Caco-2 (cell line): ENCODE measurements at regions not wholly inside any gene's neighbourhood (a gene's known extent, or its start where the extent isn't known, plus 50 kb on each side); places are given as distances from the start of the nearest gene placed in this dataset.

Source experiments
- BruUV-seq: library from RNA; stranded (reverse); fragments of 400-500 nt; replicated peaks from 2 replicates; lab custom pipeline; 2021; lab: Mats Ljungman, UMichigan
- CTCF ChIA-PET: fragments of 300-600 bp; sonication (Branson Sonifier 250); formaldehyde crosslinking; loops from one replicate; lab custom pipeline; 2022; ENCODE audit warnings: antibody characterized with exemption; lab: Charles Lee
- POLR2A ChIA-PET: fragments of 300-600 bp; sonication (Branson Sonifier 250); formaldehyde crosslinking; loops from one replicate; lab custom pipeline; 2022; ENCODE audit warnings: antibody characterized with exemption; lab: Charles Lee
- DNase-seq, 2 experiments: peaks; one replicate each; pipeline versions ENCODE4 v3.0.0 to v3.0.0-alpha.2; 2020 to 2022
- H3K27me3 ChIP-seq: replicated peaks from 2 replicates; pipeline ENCODE4 v1.6.0; 2011; ENCODE audit warnings: low read length; ENCODE audit not compliant: control insufficient read depth, insufficient read depth
- H3K36me3 ChIP-seq: 2 replicates; pipeline ENCODE4 v1.5.1; 2011; ENCODE audit warnings: low read length; ENCODE audit not compliant: control insufficient read depth, insufficient read depth
- H3K4me1 ChIP-seq: fragments of 250-450 bp; sonication (Bioruptor Pico); 2 replicates; pipeline ENCODE4 v1.5.1; 2020; ENCODE audit warnings: mild to moderate bottlenecking
- H3K4me3 ChIP-seq: 2 replicates; pipeline ENCODE4 v1.5.1; 2011; ENCODE audit warnings: low read depth, mild to moderate bottlenecking, control low read depth, low read length
- H3K9me3 ChIP-seq: fragments of 250-450 bp; sonication (Bioruptor Pico); 2 replicates; pipeline ENCODE4 v1.5.1; 2020; ENCODE audit warnings: mild to moderate bottlenecking, moderate library complexity
- H3K27ac Mint-ChIP-seq: one replicate; pipeline ENCODE4 v1.8.0; 2022; ENCODE audit warnings: mixed read lengths; ENCODE audit not compliant: unreplicated experiment
- H3K27me3 Mint-ChIP-seq: one replicate; pipeline ENCODE4 v1.8.0; 2022; ENCODE audit warnings: mixed read lengths; ENCODE audit not compliant: insufficient read depth, unreplicated experiment
- H3K36me3 Mint-ChIP-seq: one replicate; pipeline ENCODE4 v1.8.0; 2022; ENCODE audit warnings: mild to moderate bottlenecking, mixed read lengths; ENCODE audit not compliant: insufficient read depth, unreplicated experiment
- H3K4me1 Mint-ChIP-seq: one replicate; pipeline ENCODE4 v1.8.0; 2022; ENCODE audit warnings: low read depth, mixed read lengths; ENCODE audit not compliant: unreplicated experiment
- H3K4me3 Mint-ChIP-seq: one replicate; pipeline ENCODE4 v1.8.0; 2022; ENCODE audit warnings: mild to moderate bottlenecking, moderate library complexity, mixed read lengths; ENCODE audit not compliant: unreplicated experiment
- H3K9me3 Mint-ChIP-seq: one replicate; pipeline ENCODE4 v1.8.0; 2022; ENCODE audit warnings: mixed read lengths; ENCODE audit not compliant: unreplicated experiment
- intact Hi-C: fragments of 100-400 bp; cut with micrococcal nuclease; formaldehyde crosslinking; loops from one replicate; pipeline ENCODE4 v1.10.0; 2022; ENCODE audit not compliant: unreplicated experiment
- TF ChIP-seq, protein P1 (sequence below), 2 experiments: fragments of 200-600 bp in 1 of 2; IDR thresholded peaks; 1 replicate in 1 of 2; 2 replicates in 1 of 2; pipeline versions ENCODE4 v1.5.1 to v1.8.0; 2011 to 2022; ENCODE audit warnings: antibody characterized with exemption in 1 of 2, control low read depth in 1 of 2, inconsistent platforms in 1 of 2, low read depth in 1 of 2, low read length in 1 of 2, mild to moderate bottlenecking in 1 of 2, moderate library complexity in 1 of 2; ENCODE audit not compliant: insufficient read depth in 1 of 2, severe bottlenecking in 1 of 2, unreplicated experiment in 1 of 2

DNA sequence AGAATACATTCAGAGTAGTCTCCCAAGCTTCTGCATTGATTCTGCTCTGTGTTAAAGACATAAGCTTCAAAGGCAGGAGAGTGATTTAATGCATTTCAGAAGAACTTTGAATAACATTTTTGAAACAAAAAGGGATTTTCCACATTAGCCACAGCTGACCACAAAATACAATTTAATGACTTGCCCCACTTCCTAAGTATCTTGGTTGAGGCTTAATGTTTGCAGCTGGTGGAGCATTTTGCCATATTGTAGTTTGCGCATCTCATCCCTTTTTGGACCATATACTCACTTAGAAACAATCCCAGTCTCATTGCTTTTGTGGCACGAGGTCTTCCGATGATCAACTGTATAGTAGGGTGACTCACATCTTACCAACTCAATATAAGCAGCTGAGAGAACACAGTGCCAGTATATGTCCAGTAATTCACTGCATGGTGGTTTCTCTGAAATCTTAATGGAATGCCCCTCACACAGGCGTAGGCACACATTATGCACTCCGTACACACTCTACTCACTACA, 455.8 kb upstream of the PTGER4 start:
- no peaks in the 10 kb centered on the region for H3K36me3 Mint-ChIP-seq
- POLR2A ChIA-PET: no interaction called here
- H3K36me3 ChIP-seq: no peaks in the 10 kb centered on the region
- H3K9me3 ChIP-seq: no peaks in the 10 kb centered on the region
- H3K4me1 ChIP-seq: no peaks in the 10 kb centered on the region
- H3K4me3 ChIP-seq: no peak overlapping the region
- no peak overlapping the region for H3K4me3 Mint-ChIP-seq
- no peaks in the 10 kb centered on the region for H3K27me3 ChIP-seq
- H3K4me1 Mint-ChIP-seq: no peaks in the 10 kb centered on the region
- intact Hi-C loops: no loop called here
- no peak overlapping the region for H3K27ac Mint-ChIP-seq
- no peak for DNase-seq
- peaks cover 12% of the 10 kb centered on the region for H3K27me3 Mint-ChIP-seq
- BruUV-seq: no TSS peak
- TF ChIP-seq, protein P1, sequence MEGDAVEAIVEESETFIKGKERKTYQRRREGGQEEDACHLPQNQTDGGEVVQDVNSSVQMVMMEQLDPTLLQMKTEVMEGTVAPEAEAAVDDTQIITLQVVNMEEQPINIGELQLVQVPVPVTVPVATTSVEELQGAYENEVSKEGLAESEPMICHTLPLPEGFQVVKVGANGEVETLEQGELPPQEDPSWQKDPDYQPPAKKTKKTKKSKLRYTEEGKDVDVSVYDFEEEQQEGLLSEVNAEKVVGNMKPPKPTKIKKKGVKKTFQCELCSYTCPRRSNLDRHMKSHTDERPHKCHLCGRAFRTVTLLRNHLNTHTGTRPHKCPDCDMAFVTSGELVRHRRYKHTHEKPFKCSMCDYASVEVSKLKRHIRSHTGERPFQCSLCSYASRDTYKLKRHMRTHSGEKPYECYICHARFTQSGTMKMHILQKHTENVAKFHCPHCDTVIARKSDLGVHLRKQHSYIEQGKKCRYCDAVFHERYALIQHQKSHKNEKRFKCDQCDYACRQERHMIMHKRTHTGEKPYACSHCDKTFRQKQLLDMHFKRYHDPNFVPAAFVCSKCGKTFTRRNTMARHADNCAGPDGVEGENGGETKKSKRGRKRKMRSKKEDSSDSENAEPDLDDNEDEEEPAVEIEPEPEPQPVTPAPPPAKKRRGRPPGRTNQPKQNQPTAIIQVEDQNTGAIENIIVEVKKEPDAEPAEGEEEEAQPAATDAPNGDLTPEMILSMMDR (IDR thresholded peaks at IDR 0.05; ENCODE audit: insufficient read depth in 1 of 2, low read depth in 1 of 2, low read length in 1 of 2, severe bottlenecking in 1 of 2, unreplicated experiment in 1 of 2): no peak
- CTCF ChIA-PET: no interaction called here
- no peaks in the 10 kb centered on the region for H3K9me3 Mint-ChIP-seq

DNA sequence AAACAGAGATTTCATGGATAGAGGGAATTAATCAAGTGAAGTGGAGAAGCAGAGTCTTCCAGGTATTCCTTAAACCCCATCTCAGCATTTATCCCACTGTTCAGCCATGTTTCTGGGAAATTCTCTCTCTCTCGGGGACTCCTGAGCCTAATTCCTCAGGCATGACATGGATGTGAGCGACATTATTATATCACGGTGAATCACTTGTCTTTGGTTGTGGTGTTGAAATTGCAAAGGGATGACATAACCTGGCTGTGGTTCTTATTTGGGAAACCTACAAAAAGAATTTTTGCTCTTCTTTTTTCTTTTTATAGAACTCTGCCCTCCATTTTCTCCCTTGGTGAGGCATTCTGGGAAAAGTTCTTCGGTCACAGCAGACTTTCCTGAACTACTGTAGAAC, 457.9 kb upstream of the PTGER4 start:
- H3K36me3 ChIP-seq: no peaks in the 10 kb centered on the region
- H3K9me3 ChIP-seq: no peaks in the 10 kb centered on the region
- ChIA-PET CTCF (no interaction called here), POLR2A (no interaction called here)
- no peaks in the 10 kb centered on the region for H3K4me1 ChIP-seq
- no peaks in the 10 kb centered on the region for H3K9me3 Mint-ChIP-seq
- intact Hi-C loops: no loop called here
- H3K4me3 Mint-ChIP-seq: no peak overlapping the region
- peaks cover 8% of the 10 kb centered on the region for H3K27me3 Mint-ChIP-seq
- no peaks in the 10 kb centered on the region for H3K36me3 Mint-ChIP-seq
- H3K4me1 Mint-ChIP-seq: no peaks in the 10 kb centered on the region
- no peak overlapping the region for H3K4me3 ChIP-seq
- DNase-seq: no peak
- no peak overlapping the region for H3K27ac Mint-ChIP-seq
- no peaks in the 10 kb centered on the region for H3K27me3 ChIP-seq
- TF ChIP-seq, protein P1 (IDR thresholded peaks at IDR 0.05; ENCODE audit: insufficient read depth in 1 of 2, low read depth in 1 of 2, low read length in 1 of 2, severe bottlenecking in 1 of 2, unreplicated experiment in 1 of 2): no peak
- BruUV-seq: no TSS peak

DNA sequence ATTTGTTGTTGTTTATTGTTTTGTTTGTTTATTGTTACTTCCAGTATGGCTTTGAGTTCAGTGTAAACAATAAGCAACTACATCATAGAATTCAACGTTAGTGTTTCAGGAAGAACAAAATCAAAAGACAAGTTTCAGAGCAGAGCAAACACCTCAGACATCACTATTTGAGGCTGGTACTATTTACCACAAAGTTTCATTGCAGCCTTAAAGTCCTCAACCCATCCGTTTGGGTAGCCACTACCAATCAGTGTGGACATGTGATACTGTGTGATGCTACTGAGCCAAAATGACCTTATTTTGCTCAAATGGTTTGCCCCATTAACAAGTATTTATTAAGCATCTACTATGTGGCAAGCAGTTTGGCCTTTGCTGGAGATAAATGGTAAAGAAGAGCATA, 458.5 kb upstream of the PTGER4 start:
- TF ChIP-seq, protein P1 (IDR thresholded peaks at IDR 0.05; ENCODE audit: insufficient read depth in 1 of 2, low read depth in 1 of 2, low read length in 1 of 2, severe bottlenecking in 1 of 2, unreplicated experiment in 1 of 2): no peak
- ChIA-PET POLR2A (no interaction called here), CTCF (no interaction called here)
- Mint-ChIP-seq H3K9me3 (no peaks in the 10 kb centered on the region), H3K36me3 (no peaks in the 10 kb centered on the region), H3K27me3 (peaks cover 8% of the 10 kb centered on the region), H3K27ac (no peak overlapping the region), H3K4me3 (no peak overlapping the region), H3K4me1 (no peaks in the 10 kb centered on the region)
- no TSS peak for BruUV-seq
- Histone ChIP-seq H3K4me1 (no peaks in the 10 kb centered on the region), H3K27me3 (no peaks in the 10 kb centered on the region), H3K36me3 (no peaks in the 10 kb centered on the region), H3K9me3 (no peaks in the 10 kb centered on the region), H3K4me3 (no peak overlapping the region)
- intact Hi-C loops: no loop called here
- DNase-seq: no peak
